ENCODE measurements at regions not wholly inside any gene's neighbourhood (a gene's known extent, or its start where the extent isn't known, plus 50 kb on each side); places are given as distances from the start of the nearest gene placed in this dataset.

GRCh38 chr18:34957864-34958259, 83.4 kb upstream of the MAPRE2 start:
- 83% methylated on average over 2 of the region's 2 CpGs for WGBS
- H3K4me3 ChIP-seq (ENCODE audit: low read depth in 1 of 3, low read length in 3 of 3): no peak overlapping the region
- TF ChIP-seq ZBTB33 (IDR thresholded peaks at IDR 0.05): no peak
- TF ChIP-seq MAX (IDR thresholded peaks at IDR 0.05): no peak
- TF ChIP-seq NR2F2 (IDR thresholded peaks at IDR 0.05): no peak
- TF ChIP-seq HNF4A (conservative IDR thresholded peaks at IDR 0.05): no peak
- no peak for TF ChIP-seq FOXA2 (IDR thresholded peaks at IDR 0.05)
- no peak for TF ChIP-seq CTCF (IDR thresholded peaks at IDR 0.05; ENCODE audit: low read depth, low read length, missing input control)
- TF ChIP-seq EGR1 (IDR thresholded peaks at IDR 0.05; ENCODE audit: low read depth in 2 of 2): no peak
- no peak for TF ChIP-seq GABPA (IDR thresholded peaks at IDR 0.05 in 1 of 2, conservative IDR thresholded peaks at IDR 0.05 in 1 of 2)
- H3K27ac ChIP-seq (ENCODE audit: low read depth in 1 of 2, low read length in 2 of 2): no peak overlapping the region
- H3K27me3 ChIP-seq (ENCODE audit: control insufficient read depth in 4 of 4, insufficient read depth in 4 of 4, low read length in 3 of 4): no peaks in the 10 kb centered on the region
- DNase-seq (ENCODE audit: low spot score): no peak
- H3K9ac ChIP-seq (ENCODE audit: low read depth in 1 of 2, low read length in 2 of 2): no peak overlapping the region
- H3K4me1 ChIP-seq (ENCODE audit: control insufficient read depth in 4 of 4, insufficient read depth in 4 of 4, low read length in 3 of 4): no peaks in the 10 kb centered on the region
- no peaks in the 10 kb centered on the region for H3K9me3 ChIP-seq (ENCODE audit: control insufficient read depth in 4 of 4, low read length in 3 of 4)
- H3K36me3 ChIP-seq (ENCODE audit: control insufficient read depth in 4 of 4, insufficient read depth in 3 of 4, low read depth in 1 of 4, low read length in 3 of 4): no peaks in the 10 kb centered on the region

- Histone ChIP-seq H3K36me3 (ENCODE audit: control insufficient read depth in 4 of 4, insufficient read depth in 3 of 4, low read depth in 1 of 4, low read length in 3 of 4) (no peaks in the 10 kb centered on the region), H3K27me3 (ENCODE audit: control insufficient read depth in 4 of 4, insufficient read depth in 4 of 4, low read length in 3 of 4) (no peaks in the 10 kb centered on the region), H3K9ac (ENCODE audit: low read depth in 1 of 2, low read length in 2 of 2) (no peak overlapping the region), H3K27ac (ENCODE audit: low read depth in 1 of 2, low read length in 2 of 2) (no peak overlapping the region), H3K4me1 (ENCODE audit: control insufficient read depth in 4 of 4, insufficient read depth in 4 of 4, low read length in 3 of 4) (no peaks in the 10 kb centered on the region), H3K9me3 (ENCODE audit: control insufficient read depth in 4 of 4, low read length in 3 of 4) (no peaks in the 10 kb centered on the region), H3K4me3 (ENCODE audit: low read depth in 1 of 3, low read length in 3 of 3) (no peak overlapping the region)
- DNase-seq (ENCODE audit: low spot score): no peak
- peak; percentile 52 to 64 for TF ChIP-seq HNF4A (conservative IDR thresholded peaks at IDR 0.05)
- TF ChIP-seq FOXA1 (IDR thresholded peaks at IDR 0.05): no peak
- TF ChIP-seq SP1 (IDR thresholded peaks at IDR 0.05): peak; percentile 48
- peak; percentile 46 for TF ChIP-seq HNF4G (IDR thresholded peaks at IDR 0.05)
- TF ChIP-seq EGR1 (IDR thresholded peaks at IDR 0.05; ENCODE audit: low read depth in 2 of 2): no peak
- WGBS: 33% methylated on average over 1 of the region's 1 CpG
Observed at GRCh38 chr18:34959211-34959829, 81.9 kb upstream of the MAPRE2 start.

GRCh38 chr18:34959989-34960388, 81.2 kb upstream of the MAPRE2 start:
- no peaks in the 10 kb centered on the region for H3K9me3 ChIP-seq (ENCODE audit: control insufficient read depth in 4 of 4, low read length in 3 of 4)
- H3K27me3 ChIP-seq (ENCODE audit: control insufficient read depth in 4 of 4, insufficient read depth in 4 of 4, low read length in 3 of 4): no peaks in the 10 kb centered on the region
- H3K4me3 ChIP-seq (ENCODE audit: low read depth in 1 of 3, low read length in 3 of 3): no peak overlapping the region
- H3K36me3 ChIP-seq (ENCODE audit: control insufficient read depth in 4 of 4, insufficient read depth in 3 of 4, low read depth in 1 of 4, low read length in 3 of 4): no peaks in the 10 kb centered on the region
- H3K27ac ChIP-seq (ENCODE audit: low read depth in 1 of 2, low read length in 2 of 2): no peak overlapping the region
- TF ChIP-seq FOXA1 (IDR thresholded peaks at IDR 0.05) (no peak), FOXA2 (IDR thresholded peaks at IDR 0.05) (no peak), REST (IDR thresholded peaks at IDR 0.05) (no peak), EGR1 (IDR thresholded peaks at IDR 0.05; ENCODE audit: low read depth in 2 of 2) (no peak)
- 79% methylated on average over 4 of the region's 4 CpGs for WGBS
- H3K4me1 ChIP-seq (ENCODE audit: control insufficient read depth in 4 of 4, insufficient read depth in 4 of 4, low read length in 3 of 4): no peaks in the 10 kb centered on the region
- H3K9ac ChIP-seq (ENCODE audit: low read depth in 1 of 2, low read length in 2 of 2): no peak overlapping the region
- DNase-seq (ENCODE audit: low spot score): no peak
